ENCODE measurements at regions not wholly inside any gene's neighbourhood (a gene's known extent, or its start where the extent isn't known, plus 50 kb on each side); places are given as distances from the start of the nearest gene placed in this dataset.

GRCh38 chr5:114250536-114250935 is 111.3 kb upstream of the KCNN2 start:
- Histone ChIP-seq H3K4me2 (no peak overlapping the region), H3K27ac (ENCODE audit: low read depth) (no peak overlapping the region)
- no peak for ATAC-seq

GRCh38 chr5:114252226-114252625 is 109.6 kb upstream of the KCNN2 start:
- DNase-seq (ENCODE audit: low spot score) (no peak), ATAC-seq (no peak)
- H3K4me3 ChIP-seq = no peak overlapping the region
- H3K36me3 ChIP-seq (ENCODE audit: insufficient read depth) = no peaks in the 10 kb centered on the region
- Mint-ChIP-seq H3K27ac (no peak overlapping the region), H3K9me3 (no peaks in the 10 kb centered on the region), H3K4me3 (no peak overlapping the region), H3K27me3 (ENCODE audit: insufficient read depth, low read depth, poor library complexity) (no peaks in the 10 kb centered on the region), H3K36me3 (ENCODE audit: low read depth) (no peaks in the 10 kb centered on the region), H3K4me1 (peaks cover 10% of the 10 kb centered on the region)
- no peaks in the 10 kb centered on the region for H4K20me1 ChIP-seq (replicated peaks; ENCODE audit: insufficient read depth)
- no peaks in the 10 kb centered on the region for H3F3A ChIP-seq (replicated peaks; ENCODE audit: low read depth)
- no peaks in the 10 kb centered on the region for H3K79me2 ChIP-seq (replicated peaks; ENCODE audit: insufficient read depth)
- no peaks in the 10 kb centered on the region for H3K9me2 ChIP-seq (ENCODE audit: insufficient read depth)
- H3K4me2 ChIP-seq = no peak overlapping the region
- no peak overlapping the region for H2AFZ ChIP-seq
- H3K27me3 ChIP-seq (ENCODE audit: insufficient read depth) = no peaks in the 10 kb centered on the region
- peaks cover 6% of the 10 kb centered on the region; the same call in 1 of the 2 replicates for H3K4me1 ChIP-seq (ENCODE audit: insufficient read depth)
- H3K27ac ChIP-seq (ENCODE audit: low read depth) = no peak overlapping the region
- no peak for TF ChIP-seq ZNF331 (CRISPR knock-in tag; IDR thresholded peaks at IDR 0.05; ENCODE audit: low read depth)
- TF ChIP-seq JUNB (IDR thresholded peaks at IDR 0.05; ENCODE audit: unreplicated experiment) = no peak
- no peak for TF ChIP-seq ETS1 (IDR thresholded peaks at IDR 0.05)
- no peak for TF ChIP-seq ZNF114 (CRISPR knock-in tag; IDR thresholded peaks at IDR 0.05)
- no peak for TF ChIP-seq STAT1 (IDR thresholded peaks at IDR 0.05; ENCODE audit: unreplicated experiment)
- no peak for TF ChIP-seq ZNF462 (CRISPR knock-in tag; IDR thresholded peaks at IDR 0.05)
- TF ChIP-seq CREB1 (CRISPR knock-in tag; IDR thresholded peaks at IDR 0.05; ENCODE audit: low read depth) = no peak
- no peak for TF ChIP-seq EZH2 (IDR thresholded peaks at IDR 0.05; ENCODE audit: low read depth, unreplicated experiment)
- TF ChIP-seq NANOG (IDR thresholded peaks at IDR 0.05; ENCODE audit: borderline replicate concordance) = no peak

More at GRCh38 chr5:114250536-114250935, 111.3 kb upstream of the KCNN2 start:
- H3K4me1 ChIP-seq (ENCODE audit: insufficient read depth) = peaks cover 6% of the 10 kb centered on the region; the same call in 1 of the 2 replicates
- H3K79me2 ChIP-seq (replicated peaks; ENCODE audit: insufficient read depth) = no peaks in the 10 kb centered on the region
- no peak overlapping the region for H2AFZ ChIP-seq
- TF ChIP-seq ETS1 (IDR thresholded peaks at IDR 0.05) (no peak), JUNB (IDR thresholded peaks at IDR 0.05; ENCODE audit: unreplicated experiment) (no peak), CREB1 (CRISPR knock-in tag; IDR thresholded peaks at IDR 0.05; ENCODE audit: low read depth) (no peak), STAT1 (IDR thresholded peaks at IDR 0.05; ENCODE audit: unreplicated experiment) (no peak), ZNF331 (CRISPR knock-in tag; IDR thresholded peaks at IDR 0.05; ENCODE audit: low read depth) (no peak)
- H3K4me1 Mint-ChIP-seq = peaks cover 10% of the 10 kb centered on the region
- no peak for DNase-seq (ENCODE audit: low spot score)
- no peaks in the 10 kb centered on the region for H3K27me3 ChIP-seq (ENCODE audit: insufficient read depth)
- H3K9me3 Mint-ChIP-seq = no peaks in the 10 kb centered on the region
- H3K9me2 ChIP-seq (ENCODE audit: insufficient read depth) = no peaks in the 10 kb centered on the region
- no peak overlapping the region for H3K27ac Mint-ChIP-seq
- H4K20me1 ChIP-seq (replicated peaks; ENCODE audit: insufficient read depth) = no peaks in the 10 kb centered on the region
- H3K36me3 Mint-ChIP-seq (ENCODE audit: low read depth) = no peaks in the 10 kb centered on the region
- H3K4me3 Mint-ChIP-seq = no peak overlapping the region
- no peaks in the 10 kb centered on the region for H3K27me3 Mint-ChIP-seq (ENCODE audit: insufficient read depth, low read depth, poor library complexity)
- H3K4me3 ChIP-seq = no peak overlapping the region
- H3F3A ChIP-seq (replicated peaks; ENCODE audit: low read depth) = no peaks in the 10 kb centered on the region
- no peaks in the 10 kb centered on the region for H3K36me3 ChIP-seq (ENCODE audit: insufficient read depth)
